Stimulated activated CD8-positive, alpha-beta memory T cell treated with anti-CD3 and anti-CD28 coated beads, Interleukin-15, amount 100 ng/mL, for 24 hours (primary cell): ENCODE measurements at regions not wholly inside any gene's neighbourhood (a gene's known extent, or its start where the extent isn't known, plus 50 kb on each side); places are given as distances from the start of the nearest gene placed in this dataset.

Source experiments
- DNase-seq: peaks from one replicate; pipeline ENCODE4 v3.0.0-alpha.2; 2020; ENCODE audit warnings: low read depth

DNA sequence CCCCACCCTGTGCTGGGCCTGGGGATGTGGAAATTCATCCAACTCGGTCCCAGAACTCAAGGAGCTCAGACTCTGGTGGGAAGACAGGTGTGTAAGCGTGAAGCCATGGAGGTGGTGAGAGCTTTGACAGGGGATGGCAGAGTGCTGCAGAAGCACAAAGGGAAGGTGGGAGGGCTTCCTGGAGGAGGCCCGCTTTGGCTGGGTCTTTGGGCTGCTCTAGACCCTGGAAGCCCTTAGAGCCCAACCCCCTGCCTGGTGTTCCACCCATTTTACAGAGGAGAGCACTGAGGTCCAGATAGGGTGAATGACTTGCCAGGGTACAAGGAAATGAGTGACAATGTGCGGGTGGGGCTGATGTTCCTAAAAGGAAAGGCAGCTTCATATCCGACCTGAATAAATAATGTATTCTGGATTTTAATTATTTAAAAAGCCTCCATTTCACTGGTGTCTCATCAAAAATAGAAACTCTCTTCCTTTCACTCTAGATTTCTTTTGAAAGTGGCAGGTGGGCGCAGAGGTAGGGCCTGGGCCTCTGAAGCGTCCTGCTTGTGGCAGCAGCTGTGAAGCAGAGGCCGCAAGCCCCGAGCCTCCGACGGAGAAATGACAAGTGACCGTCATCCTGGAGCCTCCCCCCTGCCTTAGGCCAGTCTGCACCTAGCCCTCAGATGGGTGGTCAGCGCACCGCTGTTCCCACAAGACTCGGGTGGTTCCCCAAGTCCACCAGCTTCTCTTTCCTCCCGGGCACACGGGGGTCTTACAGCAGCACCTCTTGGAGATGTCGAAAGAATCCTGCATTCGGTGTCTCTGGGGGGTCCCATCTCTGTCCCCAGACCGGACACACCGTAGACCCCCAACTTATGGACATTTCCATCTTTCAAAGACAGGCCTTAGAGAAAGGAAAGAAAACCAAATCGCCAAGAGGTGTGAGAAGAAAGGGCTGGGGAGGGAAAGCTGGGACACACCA is 71.0 kb upstream of the TAF1B start:
- no peak for DNase-seq

DNA sequence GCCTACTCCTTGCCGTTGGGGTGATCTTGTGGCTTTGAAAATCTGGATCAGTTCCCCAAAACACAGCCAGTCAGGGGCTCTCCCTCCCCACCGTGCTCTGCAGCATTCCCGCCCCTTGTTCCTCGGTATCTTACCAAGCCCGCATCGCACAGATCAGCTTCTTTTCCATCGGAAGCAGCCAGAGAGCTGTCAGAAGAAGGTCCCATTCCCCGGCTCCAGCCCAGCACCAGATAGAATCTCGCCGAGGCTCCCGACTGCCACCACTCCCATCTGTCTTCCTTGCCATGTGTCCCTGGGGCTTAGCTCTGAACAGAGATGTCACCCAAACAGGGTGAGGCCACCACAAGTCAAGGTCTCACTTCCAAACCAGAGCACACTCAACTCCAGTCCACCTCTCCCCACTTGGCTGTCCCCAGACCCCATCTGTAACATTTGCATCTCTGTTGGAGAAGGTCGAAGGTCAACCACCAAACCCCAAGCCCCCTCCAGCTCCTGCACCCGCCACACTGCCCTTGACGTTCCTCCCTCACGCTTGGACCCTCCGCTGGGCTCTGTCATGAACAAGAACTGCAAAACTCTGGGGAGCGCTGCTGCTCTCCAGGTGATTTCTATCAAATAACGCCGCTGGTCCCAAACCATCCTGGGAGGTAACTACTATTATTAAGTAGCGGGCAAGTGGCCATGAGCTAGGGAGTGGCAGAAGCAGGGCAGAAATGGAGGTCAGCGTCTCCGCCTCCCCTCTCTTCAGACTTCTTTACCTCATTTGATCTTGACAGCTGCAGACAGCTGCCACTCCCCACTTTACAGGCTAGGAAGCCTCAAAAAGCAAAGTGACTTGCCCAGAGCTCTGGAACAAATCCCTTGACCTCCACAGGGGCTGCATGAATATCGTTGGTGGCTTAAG is 70.0 kb upstream of the TAF1B start:
- no peak for DNase-seq

DNA sequence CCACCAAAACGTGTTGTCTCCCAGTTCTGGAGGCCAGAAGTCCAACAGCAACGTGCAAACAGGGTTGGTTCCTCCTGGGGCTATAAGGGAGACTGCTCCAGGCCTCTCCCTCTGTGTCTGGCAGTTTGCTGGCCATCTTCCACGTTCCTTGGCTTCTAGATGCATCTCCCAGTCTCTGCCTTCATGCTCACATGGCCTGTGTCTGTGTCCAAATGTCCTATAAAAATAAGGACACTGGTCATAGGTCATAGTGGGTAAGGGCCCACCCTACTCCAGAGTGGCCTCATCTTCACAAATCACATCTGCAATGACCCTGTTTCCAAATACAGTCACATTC is 69.4 kb upstream of the TAF1B start:
- DNase-seq, result no peak

DNA sequence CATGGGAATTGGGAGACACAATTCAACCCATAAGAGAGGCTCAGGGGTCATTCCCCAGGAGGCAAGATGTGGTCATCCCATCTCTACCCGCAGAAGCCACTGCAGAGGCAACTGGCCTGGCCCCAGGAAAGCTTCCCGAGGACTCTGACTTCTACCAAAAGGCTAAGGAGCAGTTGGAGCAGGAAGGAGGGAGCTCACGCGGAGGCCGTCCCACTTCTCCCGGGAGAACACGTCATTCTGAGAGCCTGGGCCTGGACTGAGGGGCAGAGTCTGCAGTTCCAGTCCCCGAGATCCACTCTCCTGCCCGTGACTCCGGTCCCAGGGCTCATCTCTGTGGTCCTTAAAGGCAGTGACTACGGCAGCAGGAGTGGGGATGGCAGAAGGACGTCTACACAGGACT is 69.0 kb upstream of the TAF1B start:
- DNase-seq, result no peak

DNA sequence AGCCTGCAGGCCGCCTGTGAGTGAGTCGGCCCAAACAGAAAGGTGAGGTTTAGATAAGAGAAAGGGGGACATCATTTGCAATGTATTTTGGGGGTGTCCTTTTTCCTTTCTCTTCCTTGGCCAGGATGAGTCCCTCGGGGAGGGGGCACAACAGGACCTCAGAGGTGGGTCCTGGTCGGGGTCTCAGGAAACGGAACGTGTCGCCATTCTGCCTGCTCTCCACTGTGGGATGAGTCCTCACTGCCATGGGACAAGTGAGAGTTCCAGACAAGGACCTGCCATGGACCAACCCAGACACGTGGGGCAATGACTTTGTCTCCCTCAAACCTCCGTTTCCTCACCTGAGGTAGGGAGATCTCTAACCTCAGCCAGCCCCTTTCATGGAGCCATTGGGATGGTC is 67.9 kb upstream of the TAF1B start:
- DNase-seq, result no peak

DNA sequence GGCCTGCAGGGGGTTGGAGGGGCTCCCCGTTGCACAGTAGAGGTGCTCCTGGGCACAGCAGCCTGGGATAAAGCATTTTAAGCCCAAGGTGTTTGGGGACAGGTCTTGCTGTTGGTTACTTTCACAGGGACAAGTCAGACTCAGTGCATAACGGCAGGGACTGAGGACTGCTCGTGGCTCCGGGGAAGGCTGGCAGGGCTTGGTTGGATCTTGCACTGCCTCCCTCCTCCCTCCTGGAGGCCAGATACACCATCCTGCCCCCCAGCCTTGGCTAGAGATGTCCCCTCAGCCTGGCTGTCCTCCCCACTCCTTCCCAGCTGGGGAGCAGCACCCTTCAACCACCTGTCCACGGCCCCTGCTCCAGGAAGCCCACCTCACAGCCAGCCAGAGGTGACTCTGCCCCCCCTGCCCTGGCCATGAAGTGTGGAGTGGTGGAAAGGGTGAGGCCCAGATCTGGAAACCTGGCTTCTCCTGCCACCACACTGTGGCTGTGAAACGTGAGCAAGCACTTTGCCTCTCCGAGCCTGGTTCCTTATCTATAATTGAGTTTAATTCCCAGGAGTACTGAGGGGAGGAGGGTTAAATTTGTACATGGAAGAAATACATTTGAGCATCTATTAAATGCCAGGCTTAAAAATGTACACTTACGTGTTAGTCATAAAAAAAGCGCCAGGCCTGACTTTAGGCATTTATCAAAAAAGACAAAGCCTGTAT is 67.1 kb upstream of the TAF1B start:
- DNase-seq, result no peak

DNA sequence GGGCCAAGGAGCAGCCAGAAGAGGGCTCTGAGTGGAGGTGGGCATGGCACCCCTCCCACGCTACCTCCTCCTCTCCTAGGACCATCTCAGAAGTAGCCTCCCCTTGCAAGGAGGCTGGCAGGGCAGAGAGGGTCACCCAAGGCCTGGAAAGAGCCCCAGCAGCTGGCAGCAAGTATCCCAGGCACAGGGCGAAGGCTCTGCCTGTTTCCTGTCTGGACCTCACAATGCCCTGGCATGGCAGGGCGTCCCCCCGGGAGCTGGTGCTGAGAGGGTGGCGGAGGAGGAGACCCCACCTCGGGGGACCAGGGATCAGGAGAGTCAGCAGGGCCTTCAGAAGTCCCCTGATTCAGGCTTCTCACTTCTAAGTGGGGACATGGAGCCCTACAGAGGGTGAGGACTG is 66.2 kb upstream of the TAF1B start:
- no peak for DNase-seq

DNA sequence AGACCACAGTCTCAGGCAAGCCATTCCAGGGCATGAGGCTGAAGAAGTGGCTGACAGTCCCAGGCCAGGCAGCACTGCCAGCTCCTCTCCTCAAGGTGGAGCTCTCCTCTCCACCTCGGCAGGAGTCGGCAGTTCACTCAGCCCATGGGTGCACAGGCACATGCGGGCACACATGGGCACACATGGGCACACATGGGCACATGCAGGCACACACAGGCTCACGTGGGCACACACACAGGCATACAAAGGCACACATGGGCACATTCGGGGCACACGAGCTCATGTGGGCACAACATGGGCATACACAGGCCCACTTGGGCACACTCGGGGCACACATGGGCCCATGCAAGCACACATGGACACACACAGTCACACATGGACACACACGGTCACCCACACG is 65.3 kb upstream of the TAF1B start:
- no peak for DNase-seq

DNA sequence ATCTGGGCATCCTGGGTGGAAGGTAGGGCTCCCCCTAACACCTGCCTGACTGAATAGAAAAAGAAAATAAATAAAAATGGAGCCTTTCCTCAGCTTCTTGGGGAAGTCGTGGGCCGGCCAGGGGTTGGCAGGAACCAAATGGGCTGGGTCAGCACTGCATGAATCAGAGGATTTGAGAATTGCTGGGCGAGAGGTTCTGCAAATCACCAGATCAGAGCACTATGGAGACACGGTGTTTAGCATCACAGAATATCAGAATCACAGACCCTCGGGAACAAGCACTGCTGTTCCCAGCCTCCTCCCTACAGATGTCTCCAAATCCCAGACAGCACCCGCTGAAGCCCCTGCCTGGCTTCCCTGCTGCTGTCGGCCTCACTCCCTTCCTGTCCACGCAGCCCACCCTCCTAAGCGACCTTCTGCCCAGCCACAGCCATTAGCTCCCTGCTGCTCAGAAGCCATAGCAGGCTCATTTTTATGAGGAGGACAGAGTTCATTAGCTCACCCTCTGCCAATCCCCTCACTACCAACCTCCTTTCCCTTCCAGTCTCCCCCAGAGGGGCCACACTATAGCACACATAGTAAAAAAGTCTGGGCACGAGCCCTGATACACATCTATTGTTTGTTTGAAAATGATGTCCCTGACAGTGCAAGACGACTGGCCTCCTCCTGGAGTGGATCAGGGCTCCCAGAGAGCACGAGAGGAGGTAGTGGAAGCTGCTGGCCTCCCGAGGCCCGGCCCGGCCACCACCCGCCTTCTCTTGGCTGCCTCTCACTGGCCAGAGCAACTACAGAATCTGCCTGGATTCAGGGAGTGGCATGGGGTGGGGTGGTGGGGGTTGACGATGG is 64.6 kb upstream of the TAF1B start:
- no peak for DNase-seq

DNA sequence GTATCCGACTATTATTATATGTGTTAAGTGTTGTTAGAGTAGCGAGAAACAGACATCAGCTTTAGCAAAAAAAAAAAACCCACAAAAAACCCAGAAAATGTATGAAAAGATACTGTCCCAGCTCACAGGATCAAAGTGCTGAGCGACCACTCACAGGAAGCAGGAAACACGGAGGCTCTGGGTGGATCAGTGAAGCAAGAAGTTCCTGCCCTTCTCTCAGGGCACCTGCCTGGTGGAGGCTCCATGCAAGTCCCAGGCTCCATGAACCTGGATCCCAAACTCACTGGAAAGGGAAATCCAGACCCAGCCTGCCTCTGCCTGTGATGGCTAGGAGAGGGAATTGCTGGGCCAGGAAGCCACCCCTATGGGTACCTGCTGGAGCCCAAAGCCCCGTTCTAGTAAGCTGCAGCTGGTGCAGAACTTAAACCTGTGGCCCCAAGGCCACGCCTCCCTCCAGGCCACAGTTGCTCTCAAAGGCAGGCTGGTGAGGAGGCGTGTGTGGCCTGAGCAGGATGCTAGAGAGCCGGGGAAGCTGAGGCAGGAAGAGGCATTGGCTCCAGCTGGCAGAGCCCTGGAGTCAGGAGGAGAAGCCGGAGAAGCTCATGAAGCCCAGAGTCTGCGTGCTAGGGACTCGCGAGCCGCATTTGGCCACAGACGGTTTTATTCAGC is 63.5 kb upstream of the TAF1B start:
- DNase-seq, result no peak

DNA sequence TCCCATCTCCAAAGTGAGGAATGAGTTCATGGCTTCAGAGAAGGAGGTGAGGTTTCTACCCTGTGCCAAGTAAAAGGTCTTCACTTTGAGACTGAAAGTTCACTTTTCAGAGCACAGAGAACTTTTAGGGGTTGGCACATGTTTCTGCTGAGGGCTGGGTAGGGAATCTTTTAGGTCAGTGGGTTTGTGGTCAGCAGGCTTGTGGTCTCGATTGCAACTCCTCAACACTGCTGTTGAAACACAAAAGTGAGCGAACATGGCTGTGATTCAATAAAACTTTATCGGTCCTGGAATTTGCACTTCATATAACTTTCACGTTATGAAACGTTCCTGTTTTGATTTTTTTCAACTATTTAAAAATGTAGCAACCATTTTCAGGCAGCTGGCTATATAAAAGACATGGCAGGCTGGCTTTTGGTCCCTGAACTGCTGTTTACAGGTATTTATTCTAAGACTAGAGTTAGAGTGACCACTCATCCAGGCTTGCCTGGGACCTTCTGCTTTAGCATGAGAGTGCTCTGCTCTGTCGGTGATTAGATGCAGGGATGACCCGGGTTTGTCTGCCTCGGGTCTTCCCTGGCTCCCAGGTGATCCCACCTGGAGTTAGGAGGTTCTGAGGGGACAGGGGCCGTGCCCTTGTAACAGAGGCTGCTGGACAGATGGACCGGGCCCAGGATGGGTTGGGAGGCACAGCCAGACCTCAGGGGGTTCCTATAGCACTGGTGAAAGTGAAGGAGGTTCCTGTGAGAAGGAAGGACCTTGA is 62.7 kb upstream of the TAF1B start:
- DNase-seq, result no peak

DNA sequence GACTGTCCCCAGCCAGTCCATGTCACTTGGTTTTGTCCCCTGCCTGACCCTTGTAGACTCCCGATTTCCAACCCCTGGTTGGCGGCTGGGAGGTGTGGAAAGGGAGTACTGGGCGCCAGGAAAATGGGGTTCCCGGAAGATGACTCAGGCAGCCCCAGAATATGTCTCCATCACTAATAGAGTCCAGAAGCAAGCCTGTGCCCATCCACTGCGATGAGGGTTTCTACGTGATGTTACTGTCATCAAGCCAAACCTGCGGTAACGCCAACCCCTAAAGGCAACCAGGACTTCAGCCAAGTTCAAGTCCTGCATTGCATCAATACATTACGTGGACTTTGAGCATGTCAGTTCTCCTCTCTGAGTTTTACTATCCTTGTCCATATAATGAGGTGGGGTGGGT is 62.0 kb upstream of the TAF1B start:
- DNase-seq, result no peak

DNA sequence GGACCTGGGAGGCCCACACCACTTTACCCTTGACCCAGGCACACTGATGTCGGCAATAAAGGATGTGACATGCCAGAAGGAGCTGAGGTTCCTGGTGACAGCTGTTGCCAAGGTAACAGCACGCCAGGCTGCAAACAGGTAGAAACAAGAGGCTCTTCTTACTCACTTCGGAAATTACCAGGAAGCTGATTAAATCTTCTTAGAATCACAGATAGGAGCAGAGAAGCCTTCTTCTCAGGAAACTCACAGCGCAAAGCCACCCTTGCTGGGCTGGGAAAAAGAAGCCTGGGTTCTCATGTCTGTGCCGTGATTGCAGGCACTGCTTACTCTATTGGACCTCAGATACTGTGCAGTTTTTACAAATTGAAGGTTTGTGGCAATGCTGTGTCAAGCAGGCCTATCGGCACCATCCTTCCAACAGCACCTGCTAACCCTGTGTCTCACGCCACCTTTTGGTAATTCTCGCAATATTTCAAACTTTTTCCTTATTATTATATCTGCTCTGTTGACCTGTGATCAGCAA is 61.0 kb upstream of the TAF1B start:
- DNase-seq, result no peak

DNA sequence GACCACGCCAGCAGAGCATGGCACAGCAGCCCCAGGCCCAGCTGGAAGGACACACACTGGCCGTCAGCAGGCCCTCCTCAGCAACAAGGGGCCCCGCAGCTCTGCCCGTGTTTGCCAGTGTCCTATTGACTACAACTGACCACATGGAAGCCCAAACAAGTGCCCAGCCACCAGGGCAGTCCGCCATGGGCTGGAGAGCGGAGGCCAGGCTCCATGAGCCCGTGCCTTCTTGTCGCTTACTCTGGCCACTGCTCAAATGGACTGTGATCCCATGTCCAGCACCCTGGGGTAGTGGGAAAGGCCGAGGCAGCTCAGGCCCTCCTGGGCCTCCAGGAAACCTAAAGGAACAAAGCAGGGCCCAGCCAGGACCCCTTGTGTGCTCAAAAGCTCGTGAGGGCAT is 53.9 kb upstream of the TAF1B start:
- no peak for DNase-seq

DNA sequence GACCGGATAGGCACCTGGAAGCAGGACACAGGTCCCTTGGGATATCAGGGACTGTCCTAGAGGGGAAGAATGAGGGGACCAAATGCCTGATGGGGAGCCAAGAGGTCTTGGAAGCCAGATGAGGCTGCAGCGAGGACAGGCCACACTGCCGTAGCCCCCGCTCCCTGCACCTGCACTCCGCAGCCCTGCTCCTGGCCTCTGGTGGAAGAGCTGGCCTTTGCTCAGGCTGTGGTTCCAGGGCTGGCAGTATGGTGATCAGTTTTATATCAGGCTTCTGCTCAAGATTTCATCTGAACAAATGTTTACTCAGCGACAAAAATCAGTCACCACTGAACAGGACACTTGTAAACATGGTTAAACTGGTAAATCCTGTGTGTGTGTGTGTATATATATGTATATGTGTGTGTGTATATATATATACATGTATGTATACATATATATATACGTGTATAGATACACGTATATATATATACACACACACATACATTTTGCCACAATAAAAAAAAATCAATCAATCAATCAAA is 52.5 kb upstream of the TAF1B start:
- DNase-seq, result no peak

DNA sequence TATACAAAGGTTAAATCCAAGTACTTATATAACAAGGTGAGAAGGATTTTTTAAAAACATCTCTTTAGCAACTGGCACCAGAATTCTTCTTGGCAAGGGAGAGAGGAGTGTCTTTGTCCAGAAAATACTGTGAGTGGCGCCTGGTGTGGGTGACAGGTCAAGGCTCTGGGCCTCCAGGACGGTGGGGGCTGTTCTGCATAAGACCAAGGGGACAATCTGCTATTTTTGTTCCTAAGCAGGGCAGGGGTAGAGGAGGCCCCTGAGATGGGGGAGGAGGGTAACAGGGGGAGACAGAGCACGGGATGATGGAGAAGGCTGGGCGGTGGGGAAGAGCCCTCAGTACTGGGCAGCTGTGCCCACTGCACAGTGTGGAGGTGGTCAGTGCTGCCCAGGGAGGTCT is 51.6 kb upstream of the TAF1B start:
- no peak for DNase-seq

DNA sequence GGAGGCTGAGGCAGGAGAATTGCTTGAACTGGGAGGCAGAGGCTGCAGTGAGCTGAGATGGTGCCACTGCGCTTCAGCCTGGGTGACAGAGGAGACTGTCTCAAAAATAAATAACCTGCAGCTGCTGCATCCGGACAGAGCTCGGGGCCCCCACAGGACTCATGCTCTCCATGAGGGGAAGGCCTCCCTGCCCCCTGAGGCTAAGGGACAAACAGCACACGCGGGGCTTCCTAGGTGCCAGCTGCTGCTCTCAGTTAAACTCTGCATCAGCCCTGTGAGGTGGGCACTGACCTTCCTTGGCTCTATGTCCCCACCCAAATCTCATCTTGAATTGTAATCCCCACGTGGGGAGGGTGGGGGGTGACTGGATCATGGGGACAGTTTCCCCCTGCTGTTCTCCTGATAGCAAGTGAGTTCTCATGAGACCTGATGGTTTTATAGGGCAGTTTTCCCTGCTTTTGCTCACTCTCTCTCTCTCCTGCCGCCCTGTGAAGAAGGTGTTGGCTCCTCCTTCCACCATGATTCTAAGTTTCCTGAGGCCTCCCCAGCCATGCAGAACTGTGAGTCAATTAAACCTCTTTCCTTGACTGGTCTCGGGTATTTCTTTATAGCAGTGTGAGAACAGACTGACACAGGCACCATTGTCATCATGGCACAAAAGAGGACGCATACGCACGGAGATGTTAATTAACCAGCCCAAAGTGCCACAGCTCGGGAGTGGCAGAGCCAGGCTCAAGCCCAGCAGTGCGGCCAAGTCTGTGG is 49.9 kb upstream of the TAF1B start:
- DNase-seq, result no peak
